C4-2B (cell line): ENCODE measurements at regions not wholly inside any gene's neighbourhood (a gene's known extent, or its start where the extent isn't known, plus 50 kb on each side); places are given as distances from the start of the nearest gene placed in this dataset.

ENCODE experiments used
- CTCF ChIP-seq: fragments of 450-650 bp; conservative IDR thresholded peaks from 2 replicates; pipeline ENCODE4 v1.5.1; 2017; ENCODE audit warnings: mild to moderate bottlenecking
- ZFX ChIP-seq: fragments of 450-650 bp; IDR thresholded peaks from 2 replicates; pipeline ENCODE4 v1.6.1; 2017

- TF ChIP-seq CTCF = no peak
- TF ChIP-seq ZFX = no peak
These were observed 190.6 kb upstream of the SPRY1 start for GRCh38 chr4:123206016-123206415.
